ENCODE measurements at regions not wholly inside any gene's neighbourhood (a gene's known extent, or its start where the extent isn't known, plus 50 kb on each side); places are given as distances from the start of the nearest gene placed in this dataset.

GRCh38 chr1:13968361-13968760 is 268.4 kb downstream of the PRDM2 start:
- no peak for DNase-seq (ENCODE audit: low read depth in 2 of 2)

- no peak for DNase-seq (ENCODE audit: low read depth in 2 of 2)
Measured at GRCh38 chr1:13970631-13971247, 270.8 kb downstream of the PRDM2 start.

GRCh38 chr1:13976485-13976884 is 276.5 kb downstream of the PRDM2 start:
- DNase-seq (ENCODE audit: low read depth in 2 of 2), result no peak

- DNase-seq (ENCODE audit: low read depth in 2 of 2), result no peak
Measured at GRCh38 chr1:13981142-13981541, 281.2 kb downstream of the PRDM2 start.

DNA sequence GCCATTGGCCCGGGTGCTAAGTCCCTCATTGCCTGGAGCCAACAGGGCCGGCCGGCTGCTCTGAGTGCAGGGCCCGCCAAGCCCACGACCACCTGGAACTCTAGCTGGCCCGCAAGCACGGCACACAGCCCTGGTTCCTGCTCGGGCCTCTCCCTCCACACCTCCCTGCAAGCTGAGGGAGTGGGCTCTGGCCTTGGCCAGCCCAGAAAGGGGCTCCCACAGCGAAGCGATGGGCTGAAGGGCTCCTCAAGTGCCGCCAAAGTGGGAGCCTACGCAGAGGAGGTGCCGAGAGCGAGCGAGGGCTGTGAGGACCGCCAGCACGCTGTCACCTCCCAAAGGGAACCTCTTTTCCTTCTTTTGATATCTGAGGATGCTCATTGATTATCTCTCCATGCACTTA is 283.4 kb downstream of the PRDM2 start:
- no peak for DNase-seq (ENCODE audit: low read depth in 2 of 2)

- no peak for DNase-seq (ENCODE audit: low read depth in 2 of 2)
Measured at GRCh38 chr1:13990939-13991338, 291.0 kb downstream of the PRDM2 start.

GRCh38 chr1:13992489-13993285 is 292.7 kb downstream of the PRDM2 start:
- DNase-seq (ENCODE audit: low read depth in 2 of 2), result no peak

GRCh38 chr1:13994386-13994785 is 294.4 kb downstream of the PRDM2 start:
- no peak for DNase-seq (ENCODE audit: low read depth in 2 of 2)

DNA sequence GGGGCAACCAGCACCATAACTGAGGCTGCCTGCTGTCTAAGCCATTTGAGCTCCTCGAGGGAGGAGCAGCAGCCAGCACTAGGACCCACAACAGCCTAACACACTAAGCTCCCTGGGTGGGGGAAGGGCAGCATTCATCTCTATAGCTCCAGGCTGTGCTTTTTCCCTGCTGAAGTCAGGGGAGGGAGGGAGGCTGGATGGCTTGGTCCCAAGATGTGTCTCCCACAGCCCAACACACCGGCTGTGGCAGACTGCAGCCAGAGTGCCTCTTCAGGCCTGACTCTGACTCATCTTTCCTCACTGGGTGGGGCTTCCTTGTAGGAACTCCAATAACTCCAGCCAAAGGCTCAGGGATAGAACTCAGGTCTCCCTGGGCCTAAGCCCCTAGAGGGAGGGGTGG is 296.3 kb downstream of the PRDM2 start:
- DNase-seq (ENCODE audit: low read depth in 2 of 2), result no peak

DNA sequence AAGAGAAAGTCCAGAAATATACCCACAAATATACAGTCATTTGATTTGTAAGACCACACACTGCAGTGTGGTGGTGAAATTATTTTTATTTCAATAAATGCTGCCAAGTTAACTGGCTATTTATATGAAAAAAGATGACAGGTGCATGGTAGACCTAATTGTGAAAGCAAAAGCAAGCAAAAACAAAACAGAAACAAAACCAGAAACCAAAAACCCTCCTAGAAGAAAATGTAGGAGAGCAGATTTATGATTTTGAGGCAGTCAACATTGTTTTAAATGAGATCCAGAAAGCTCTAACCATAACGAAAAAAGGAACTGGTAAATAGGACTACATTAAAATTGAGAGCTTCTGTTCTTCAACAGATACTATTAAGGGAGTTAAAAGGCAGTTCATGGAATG is 303.6 kb downstream of the PRDM2 start:
- DNase-seq (ENCODE audit: low read depth in 2 of 2), result no peak

DNA sequence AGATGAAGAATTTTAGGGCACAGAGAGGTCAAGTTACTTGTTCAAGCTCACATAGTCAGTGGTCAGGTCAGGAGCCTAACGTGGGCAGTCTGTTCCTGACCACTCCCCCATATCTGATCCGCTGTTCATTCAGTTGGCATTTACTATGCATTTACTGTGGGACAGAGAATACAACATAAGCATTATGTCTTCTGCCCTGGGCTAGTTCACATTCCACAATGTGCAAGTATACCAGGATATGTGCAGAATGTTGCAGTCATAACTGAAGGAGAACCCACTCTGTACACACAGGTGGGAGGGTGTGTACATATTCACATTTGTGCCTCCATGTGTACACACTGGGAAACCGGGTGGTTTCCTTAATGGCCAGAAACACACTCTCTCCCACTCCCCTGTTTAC is 309.6 kb downstream of the PRDM2 start:
- no peak for DNase-seq (ENCODE audit: low read depth in 2 of 2)

GRCh38 chr1:14010476-14010875 is 310.5 kb downstream of the PRDM2 start:
- no peak for DNase-seq (ENCODE audit: low read depth in 2 of 2)

GRCh38 chr1:14011132-14011531 is 311.1 kb downstream of the PRDM2 start:
- no peak for DNase-seq (ENCODE audit: low read depth in 2 of 2)

DNA sequence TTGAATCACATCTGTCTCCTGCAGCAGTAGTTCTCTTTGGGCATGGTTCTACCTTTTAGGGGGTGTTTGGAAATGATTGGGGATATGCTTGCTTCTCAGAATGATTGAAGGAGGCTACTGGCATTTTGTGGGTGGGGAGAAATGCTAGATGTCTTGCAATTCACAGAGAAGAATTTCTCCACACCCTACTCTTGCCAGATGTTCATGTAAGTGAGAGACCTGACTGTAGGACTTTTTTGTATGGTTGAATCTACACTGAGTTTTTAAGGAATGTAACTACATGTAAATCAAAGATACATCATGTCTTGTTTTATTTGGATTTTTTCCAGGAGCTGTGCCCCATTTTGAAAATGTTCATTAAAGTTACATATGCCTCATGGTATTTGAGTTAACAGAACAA is 311.9 kb downstream of the PRDM2 start:
- DNase-seq (ENCODE audit: low read depth in 2 of 2), result no peak

DNA sequence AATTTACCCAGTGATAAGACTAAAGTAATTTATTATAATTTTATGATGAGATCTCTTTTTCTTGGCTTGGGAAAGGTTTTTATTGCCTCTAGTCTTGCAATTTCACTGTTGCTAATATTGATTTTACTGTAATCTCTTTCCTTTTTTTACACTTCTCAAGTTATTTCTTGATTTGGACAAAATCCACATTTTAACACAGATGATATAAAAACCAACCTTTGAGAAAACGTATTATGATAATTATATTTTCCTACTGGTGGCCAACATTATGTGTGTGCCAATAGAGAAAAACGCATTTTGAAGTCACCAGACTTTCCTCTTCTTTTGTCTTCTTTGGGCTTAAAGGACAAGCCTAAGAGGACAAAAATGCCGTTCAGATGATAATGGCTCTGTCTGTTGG is 314.9 kb downstream of the PRDM2 start:
- no peak for DNase-seq (ENCODE audit: low read depth in 2 of 2)

DNA sequence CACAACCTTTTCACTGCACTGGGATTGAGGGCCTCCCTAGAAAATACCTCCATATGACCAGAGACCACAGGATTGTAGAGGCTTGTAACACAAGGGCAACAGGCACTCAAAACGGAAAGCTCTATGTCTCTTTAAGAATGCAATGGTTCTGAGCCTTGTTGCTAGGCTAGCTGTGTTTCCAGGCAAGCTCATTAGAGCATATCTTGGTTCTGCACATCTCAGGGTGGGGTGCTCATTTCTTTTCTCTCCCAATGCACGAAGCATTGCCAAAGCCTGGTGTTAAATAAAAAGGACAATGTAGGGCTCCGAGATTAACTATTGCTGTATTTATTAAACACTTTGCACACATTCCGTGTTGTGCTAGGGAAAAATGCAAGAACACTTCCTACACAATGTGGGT is 315.9 kb downstream of the PRDM2 start:
- DNase-seq (ENCODE audit: low read depth in 2 of 2), result no peak

GRCh38 chr1:14017531-14017961 is 317.6 kb downstream of the PRDM2 start:
- DNase-seq (ENCODE audit: low read depth in 2 of 2), result no peak

- DNase-seq (ENCODE audit: low read depth in 2 of 2), result no peak
Measured at GRCh38 chr1:14019461-14019860, 319.5 kb downstream of the PRDM2 start.

- DNase-seq (ENCODE audit: low read depth in 2 of 2), result no peak
Measured at GRCh38 chr1:14020006-14020405, 320.0 kb downstream of the PRDM2 start.

DNA sequence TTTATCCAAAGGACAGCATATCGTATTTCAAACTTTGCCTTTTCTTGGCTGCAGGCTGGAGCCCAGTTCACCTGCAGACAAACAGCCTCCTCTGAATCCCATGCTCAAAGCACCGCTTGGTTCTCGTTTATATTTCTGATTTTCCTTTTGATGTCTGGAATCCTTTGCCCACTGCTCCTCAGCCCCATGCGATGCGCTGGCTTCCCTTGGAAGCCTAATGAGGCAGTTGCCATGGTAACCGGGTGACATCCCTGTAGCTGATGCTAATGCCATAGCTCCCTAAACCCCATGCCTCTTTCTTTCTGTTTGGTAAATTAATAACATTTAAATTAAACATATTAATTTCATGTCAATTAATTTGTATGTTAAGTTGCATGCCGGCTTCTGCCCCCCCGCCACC is 327.1 kb downstream of the PRDM2 start:
- no peak for DNase-seq (ENCODE audit: low read depth in 2 of 2)

GRCh38 chr1:14031461-14031860 is 331.5 kb downstream of the PRDM2 start:
- no peak for DNase-seq (ENCODE audit: low read depth in 2 of 2)

GRCh38 chr1:14034506-14034905 is 334.5 kb downstream of the PRDM2 start:
- no peak for DNase-seq (ENCODE audit: low read depth in 2 of 2)

- no peak for DNase-seq (ENCODE audit: low read depth in 2 of 2)
Measured at GRCh38 chr1:14037101-14037847, 337.3 kb downstream of the PRDM2 start.
